K562 (cell line): ENCODE measurements at regions not wholly inside any gene's neighbourhood (a gene's known extent, or its start where the extent isn't known, plus 50 kb on each side); places are given as distances from the start of the nearest gene placed in this dataset.

Experiments
- ATAC-seq: fragments of 200-7000 bp; cut with Tn5 transposase; 3 replicates; pipeline ENCODE4 v1.9.1; 2020; ENCODE audit warnings: moderate library complexity
- BruUV-seq: library from RNA; stranded (reverse); fragments of 400-500 nt; replicated peaks from 2 replicates; lab custom pipeline; 2021; lab: Mats Ljungman, UMichigan
- CTCF ChIA-PET: fragments of 300-600 bp; formaldehyde crosslinking; extraction: SDS; loops from one replicate; lab custom pipeline; 2021; ENCODE audit warnings: low intra/inter-chr PET ratio; lab: Yijun Ruan, JAX
- POLR2A ChIA-PET: fragments of 300-600, 350-650 bp; sonication (Branson Sonifier 250); formaldehyde crosslinking; extraction: SDS; loops from one replicate; lab custom pipeline; 2021; ENCODE audit warnings: antibody characterized with exemption, inconsistent platforms; lab: Yijun Ruan, JAX
- DNase-seq, 4 experiments: peaks; one replicate each; pipeline versions ENCODE4 v3.0.0 to v3.0.0-alpha.2; 2011 to 2018; ENCODE audit warnings: low spot score in 3 of 4, mixed read lengths in 3 of 4; ENCODE audit errors: extremely low read depth in 1 of 4
- FAIRE-seq: peaks from 2 replicates; lab custom pipeline; 2011; peaks lifted over from hg19 to GRCh38; lab: Jason Lieb, UNC
- H2AFZ ChIP-seq: 2 replicates; pipeline ENCODE4 v1.6.0; 2011; ENCODE audit warnings: low read depth, low read length, control low read depth, inconsistent platforms
- H3K27ac ChIP-seq: fragments of 200-600 bp; 3 replicates; pipeline ENCODE4 v1.8.0; 2011; ENCODE audit warnings: low read depth, mild to moderate bottlenecking, control low read depth, inconsistent platforms, low read length, moderate library complexity, mixed read lengths; ENCODE audit errors: extremely low read depth
- H3K27me3 ChIP-seq, 2 experiments: fragments of 300-600 bp in 1 of 2; 2 replicates in 1 of 2; 3 replicates in 1 of 2; pipeline versions ENCODE4 v1.6.0 to v1.8.0; 2011; ENCODE audit warnings: inconsistent platforms in 2 of 2, low read length in 2 of 2, mild to moderate bottlenecking in 1 of 2, mixed read lengths in 1 of 2, moderate library complexity in 1 of 2; ENCODE audit not compliant: control insufficient read depth in 2 of 2, insufficient read depth in 2 of 2
- H3K36me3 ChIP-seq: fragments of 300-600 bp; 3 replicates; pipeline ENCODE4 v1.8.0; 2011; ENCODE audit warnings: mild to moderate bottlenecking, low read length, inconsistent platforms; ENCODE audit not compliant: control insufficient read depth, insufficient read depth
- H3K4me1 ChIP-seq, 2 experiments: fragments of 200-600 bp in 1 of 2; replicated peaks in 1 of 2; 2 replicates in 1 of 2; 3 replicates in 1 of 2; pipeline versions ENCODE4 v1.5.1 to v1.8.0; 2011; ENCODE audit warnings: inconsistent platforms in 2 of 2, low read length in 2 of 2, mild to moderate bottlenecking in 1 of 2, mixed read lengths in 1 of 2, moderate library complexity in 1 of 2; ENCODE audit not compliant: control insufficient read depth in 2 of 2, insufficient read depth in 2 of 2
- H3K4me2 ChIP-seq: 2 replicates; pipeline ENCODE4 v1.6.1; 2011; ENCODE audit warnings: low read length, control low read depth, inconsistent platforms, mixed read lengths; ENCODE audit not compliant: insufficient read depth
- H3K4me3 ChIP-seq: fragments of 200-600 bp; sonication (generic), shearing (Covaris generic); 2 replicates; pipeline ENCODE4 v1.5.1; 2016; ENCODE audit warnings: control low read depth, inconsistent platforms
- H3K79me2 ChIP-seq: fragments of 200-600 bp; 3 replicates; pipeline ENCODE4 v1.8.0; 2011; ENCODE audit warnings: low read length, inconsistent platforms; ENCODE audit not compliant: control insufficient read depth, insufficient read depth
- H3K9ac ChIP-seq, 2 experiments: 2 replicates each; pipeline versions ENCODE4 v1.6.0 to v1.6.1; 2011; ENCODE audit warnings: low read depth in 2 of 2, low read length in 2 of 2, control low read depth in 1 of 2, inconsistent platforms in 1 of 2, mild to moderate bottlenecking in 1 of 2, mixed read lengths in 1 of 2; ENCODE audit not compliant: insufficient read depth in 1 of 2
- H3K9me1 ChIP-seq: one replicate; pipeline ENCODE4 v1.6.0; 2011; ENCODE audit warnings: inconsistent platforms, mild to moderate bottlenecking, low read length, moderate library complexity; ENCODE audit not compliant: control insufficient read depth, insufficient read depth
- H3K9me3 ChIP-seq: replicated peaks from 2 replicates; pipeline ENCODE4 v1.5.1; 2011; ENCODE audit warnings: low read depth, low read length, inconsistent platforms; ENCODE audit not compliant: control insufficient read depth, insufficient read depth
- H4K20me1 ChIP-seq: replicated peaks from 2 replicates; pipeline ENCODE4 v1.6.1; 2011; ENCODE audit warnings: low read length, inconsistent platforms, mixed read lengths; ENCODE audit not compliant: control insufficient read depth, insufficient read depth
- BCL6 ChIP-seq: fragments of 250-450 bp; sonication (Bioruptor Pico); IDR thresholded peaks from 2 replicates; pipeline ENCODE4 v1.4.0; 2020
- CUX1 ChIP-seq: fragments of 200-800 bp; sonication (Bioruptor generic); IDR thresholded peaks from 2 replicates; pipeline ENCODE4 v1.6.1; 2016; ENCODE audit warnings: missing genetic modification characterization, missing compliant biosample characterization
- E2F1 ChIP-seq: sonication (generic); formaldehyde crosslinking; IDR thresholded peaks from 2 replicates; pipeline ENCODE4 v1.8.1; 2023; ENCODE audit warnings: mild to moderate bottlenecking, missing genetic modification reagents, moderate library complexity
- RAD21 ChIP-seq, 2 experiments: fragments of 250-450 bp in 1 of 2; fragments of 450-650 bp in 1 of 2; sonication (Bioruptor Pico) in 1 of 2; formaldehyde crosslinking in 1 of 2; IDR thresholded peaks in 1 of 2; conservative IDR thresholded peaks in 1 of 2; 2 replicates each; pipeline versions ENCODE4 v1.4.0 to v1.8.0; 2020 to 2022; ENCODE audit warnings: mild to moderate bottlenecking in 2 of 2, moderate library complexity in 1 of 2
- U2AF1 ChIP-seq: fragments of 200-400 bp; formaldehyde crosslinking; optimal IDR thresholded peaks from 2 replicates; pipeline ENCODE3; 2017; ENCODE audit warnings: mild to moderate bottlenecking, low read depth, low read length, moderate library complexity
- ZBTB11 ChIP-seq, 3 experiments: fragments of 200-800 bp in 1 of 3; fragments of 250-450 bp in 1 of 3; fragments of 450-650 bp in 1 of 3; sonication (Bioruptor Pico) in 1 of 3; sonication (Bioruptor generic) in 1 of 3; formaldehyde crosslinking in 1 of 3; IDR thresholded peaks; 2 replicates each; pipeline versions ENCODE4 v1.6.1 to v1.8.0; 2016 to 2022; ENCODE audit warnings: mild to moderate bottlenecking in 2 of 3, missing genetic modification characterization in 2 of 3, missing compliant biosample characterization in 1 of 3, moderate library complexity in 1 of 3
- ZFP1 ChIP-seq: fragments of 450-650 bp; formaldehyde crosslinking; IDR thresholded peaks from 2 replicates; pipeline ENCODE4 v1.4.0; 2020; ENCODE audit warnings: mild to moderate bottlenecking, mixed read lengths
- ZFP30 ChIP-seq: fragments of 250-450 bp; sonication (Bioruptor Pico); IDR thresholded peaks from 2 replicates; pipeline ENCODE4 v1.8.0; 2022; ENCODE audit warnings: moderate library complexity, mild to moderate bottlenecking, inconsistent platforms, borderline replicate concordance
- ZKSCAN8 ChIP-seq: fragments of 200-800 bp; sonication (Bioruptor generic); IDR thresholded peaks from 2 replicates; pipeline ENCODE4 v1.6.1; 2016; ENCODE audit warnings: missing genetic modification characterization, missing compliant biosample characterization
- ZNF408 ChIP-seq: fragments of 250-450 bp; sonication (Bioruptor Pico); IDR thresholded peaks from 2 replicates; pipeline ENCODE4 v1.4.0; 2020; ENCODE audit warnings: low read depth, mild to moderate bottlenecking, moderate library complexity
- WGBS: fragments of 100-300 bp; shearing (Covaris generic); methylation state at CpG from one replicate; pipeline ENCODE4 v1.1.6; 2016; ENCODE audit warnings: low coverage, mixed read lengths; ENCODE audit not compliant: insufficient coverage; ENCODE audit errors: missing lambda C conversion rate; 5-methylcytosine and 5-hydroxymethylcytosine counted together
- in situ Hi-C: fragments of 300-500 bp; cut with MboI; formaldehyde crosslinking; loops from 4 replicates; pipeline ENCODE4 v1.15.0; 2018; ENCODE audit warnings: inconsistent platforms, mixed read lengths
- intact Hi-C: fragments of 100-400 bp; cut with micrococcal nuclease; formaldehyde crosslinking; loops from 2 replicates; pipeline ENCODE4 v1.14.2; 2022

GRCh38 chr10:131559450-131559911 is 248.0 kb upstream of the TCERG1L start:
- Histone ChIP-seq H4K20me1 (no peaks in the 10 kb centered on the region), H3K79me2 (no peaks in the 10 kb centered on the region), H3K9ac (no peak overlapping the region), H3K27ac (no peak overlapping the region), H3K36me3 (no peaks in the 10 kb centered on the region), H3K4me2 (no peak overlapping the region), H3K9me1 (no peaks in the 10 kb centered on the region), H3K27me3 (peaks cover 0 to 21% of the 10 kb centered on the region in 2 experiments; a peak in 2 of 5 replicates), H3K4me3 (no peak overlapping the region), H2AFZ (no peak overlapping the region), H3K4me1 (no peaks in the 10 kb centered on the region), H3K9me3 (no peaks in the 10 kb centered on the region)
- FAIRE-seq: no peak
- in situ Hi-C loops (no loop called here), intact Hi-C loops (no loop called here)
- WGBS: 6% methylated on average over 3 of the region's 15 CpGs
- no TSS peak for BruUV-seq
- no peak for ATAC-seq
- ChIA-PET POLR2A (interaction anchor here (0.6 kb wide), 1 partner anchor 10 kb away, joined by 3 read pairs; no protein-coding TSS in a partner anchor), CTCF (no interaction called here)
- DNase-seq: no peak
- TF ChIP-seq ZBTB11 (CRISPR knock-in tag; IDR thresholded peaks at IDR 0.05): no peak
- no peak for TF ChIP-seq RAD21 (CRISPR knock-in tag; conservative IDR thresholded peaks at IDR 0.05 in 1 of 2, IDR thresholded peaks at IDR 0.05 in 1 of 2)
- no peak for TF ChIP-seq BCL6
- TF ChIP-seq ZFP30: no peak
- TF ChIP-seq CUX1 (CRISPR knock-in tag): no peak
- TF ChIP-seq ZNF408 (CRISPR knock-in tag): no peak
- TF ChIP-seq ZKSCAN8 (CRISPR knock-in tag): no peak
- no peak for TF ChIP-seq U2AF1
- TF ChIP-seq ZFP1 (CRISPR knock-in tag): no peak
- TF ChIP-seq E2F1: no peak
